GM23338 (cell line): ENCODE measurements at regions not wholly inside any gene's neighbourhood (a gene's known extent, or its start where the extent isn't known, plus 50 kb on each side); places are given as distances from the start of the nearest gene placed in this dataset.

ENCODE experiments used
- CREB1 ChIP-seq: fragments of 250-450 bp; sonication (Bioruptor Pico); IDR thresholded peaks from 2 replicates; pipeline ENCODE4 v1.5.0; 2020; ENCODE audit warnings: low read depth, mild to moderate bottlenecking, moderate library complexity
- EZH2 ChIP-seq: fragments of 200-600 bp; sonication (generic); IDR thresholded peaks from one replicate; pipeline ENCODE4 v1.8.0; 2017; ENCODE audit warnings: antibody characterized with exemption, mild to moderate bottlenecking, low read depth; ENCODE audit not compliant: unreplicated experiment
- EZH2phosphoT487 ChIP-seq: fragments of 200-600 bp; sonication (generic); IDR thresholded peaks from one replicate; pipeline ENCODE4 v1.8.1; 2018; ENCODE audit warnings: antibody characterized with exemption; ENCODE audit not compliant: unreplicated experiment
- JUNB ChIP-seq: IDR thresholded peaks from one replicate; pipeline ENCODE4 v1.6.1; 2016; ENCODE audit warnings: antibody characterized with exemption; ENCODE audit not compliant: unreplicated experiment
- NANOG ChIP-seq: IDR thresholded peaks from 2 replicates; pipeline ENCODE4 v1.6.1; 2016; ENCODE audit warnings: antibody characterized with exemption, borderline replicate concordance
- POLR2AphosphoS5 ChIP-seq: IDR thresholded peaks from 2 replicates; pipeline ENCODE4 v1.6.1; 2016; ENCODE audit warnings: antibody characterized with exemption, low read depth
- STAT1 ChIP-seq: IDR thresholded peaks from one replicate; pipeline ENCODE4 v1.6.1; 2016; ENCODE audit warnings: antibody characterized with exemption; ENCODE audit not compliant: unreplicated experiment
- ZNF114 ChIP-seq: fragments of 250-450 bp; sonication (Bioruptor Pico); IDR thresholded peaks from 2 replicates; pipeline ENCODE4 v1.5.0; 2020; ENCODE audit warnings: mild to moderate bottlenecking, moderate library complexity
- ZNF331 ChIP-seq: fragments of 250-450 bp; sonication (Bioruptor Pico); IDR thresholded peaks from 2 replicates; pipeline ENCODE4 v1.5.0; 2020; ENCODE audit warnings: low read depth, mild to moderate bottlenecking, moderate library complexity
- TF ChIP-seq, protein P1 (sequence below), 2 experiments: fragments of 200-600 bp in 1 of 2; sonication (generic) in 1 of 2; conservative IDR thresholded peaks; 2 replicates each; pipeline versions ENCODE4 v1.5.1 to v1.6.1; 2016 to 2017; ENCODE audit warnings: antibody characterized with exemption in 2 of 2, low read depth in 2 of 2, mild to moderate bottlenecking in 2 of 2, moderate library complexity in 1 of 2
- TF ChIP-seq, protein P2 (sequence below): IDR thresholded peaks from one replicate; pipeline ENCODE4 v1.6.1; 2018; ENCODE audit warnings: antibody characterized with exemption; ENCODE audit not compliant: unreplicated experiment
- TF ChIP-seq, protein P3 (sequence below): IDR thresholded peaks from 2 replicates; pipeline ENCODE4 v1.6.1; 2016; ENCODE audit warnings: antibody characterized with exemption

DNA sequence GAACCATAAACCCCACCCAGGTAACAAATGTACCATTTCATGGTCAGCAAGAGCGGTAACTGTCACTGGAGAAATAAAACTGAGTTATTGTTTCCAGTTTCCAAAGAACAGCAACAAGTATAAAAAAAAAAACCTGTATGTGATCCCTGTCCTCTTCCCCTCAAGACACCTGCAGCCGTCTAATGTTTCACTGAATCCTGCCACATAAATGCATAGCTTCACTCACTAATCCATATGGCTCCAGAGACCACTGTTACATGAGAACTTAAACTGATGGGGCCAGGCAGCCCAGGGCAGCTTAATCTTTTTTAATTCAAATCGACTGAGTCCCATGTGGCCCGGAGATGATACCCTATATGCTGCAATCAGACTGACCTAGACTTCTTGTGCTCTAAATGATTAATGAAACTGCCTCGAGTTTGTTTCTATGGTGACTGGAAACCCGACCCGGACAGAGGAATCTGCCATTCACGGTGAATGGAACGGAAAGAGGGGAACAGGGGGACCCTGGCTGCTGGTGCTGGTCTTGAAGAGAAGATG, 60.9 kb upstream of the SIX2 start:
- TF ChIP-seq, protein P1, sequence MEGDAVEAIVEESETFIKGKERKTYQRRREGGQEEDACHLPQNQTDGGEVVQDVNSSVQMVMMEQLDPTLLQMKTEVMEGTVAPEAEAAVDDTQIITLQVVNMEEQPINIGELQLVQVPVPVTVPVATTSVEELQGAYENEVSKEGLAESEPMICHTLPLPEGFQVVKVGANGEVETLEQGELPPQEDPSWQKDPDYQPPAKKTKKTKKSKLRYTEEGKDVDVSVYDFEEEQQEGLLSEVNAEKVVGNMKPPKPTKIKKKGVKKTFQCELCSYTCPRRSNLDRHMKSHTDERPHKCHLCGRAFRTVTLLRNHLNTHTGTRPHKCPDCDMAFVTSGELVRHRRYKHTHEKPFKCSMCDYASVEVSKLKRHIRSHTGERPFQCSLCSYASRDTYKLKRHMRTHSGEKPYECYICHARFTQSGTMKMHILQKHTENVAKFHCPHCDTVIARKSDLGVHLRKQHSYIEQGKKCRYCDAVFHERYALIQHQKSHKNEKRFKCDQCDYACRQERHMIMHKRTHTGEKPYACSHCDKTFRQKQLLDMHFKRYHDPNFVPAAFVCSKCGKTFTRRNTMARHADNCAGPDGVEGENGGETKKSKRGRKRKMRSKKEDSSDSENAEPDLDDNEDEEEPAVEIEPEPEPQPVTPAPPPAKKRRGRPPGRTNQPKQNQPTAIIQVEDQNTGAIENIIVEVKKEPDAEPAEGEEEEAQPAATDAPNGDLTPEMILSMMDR (conservative IDR thresholded peaks at IDR 0.05; ENCODE audit: low read depth in 2 of 2): no peak
- no peak for TF ChIP-seq POLR2AphosphoS5
- no peak for TF ChIP-seq NANOG
- no peak for TF ChIP-seq EZH2phosphoT487
- TF ChIP-seq EZH2: no peak
- no peak for TF ChIP-seq CREB1
- TF ChIP-seq, protein P2, sequence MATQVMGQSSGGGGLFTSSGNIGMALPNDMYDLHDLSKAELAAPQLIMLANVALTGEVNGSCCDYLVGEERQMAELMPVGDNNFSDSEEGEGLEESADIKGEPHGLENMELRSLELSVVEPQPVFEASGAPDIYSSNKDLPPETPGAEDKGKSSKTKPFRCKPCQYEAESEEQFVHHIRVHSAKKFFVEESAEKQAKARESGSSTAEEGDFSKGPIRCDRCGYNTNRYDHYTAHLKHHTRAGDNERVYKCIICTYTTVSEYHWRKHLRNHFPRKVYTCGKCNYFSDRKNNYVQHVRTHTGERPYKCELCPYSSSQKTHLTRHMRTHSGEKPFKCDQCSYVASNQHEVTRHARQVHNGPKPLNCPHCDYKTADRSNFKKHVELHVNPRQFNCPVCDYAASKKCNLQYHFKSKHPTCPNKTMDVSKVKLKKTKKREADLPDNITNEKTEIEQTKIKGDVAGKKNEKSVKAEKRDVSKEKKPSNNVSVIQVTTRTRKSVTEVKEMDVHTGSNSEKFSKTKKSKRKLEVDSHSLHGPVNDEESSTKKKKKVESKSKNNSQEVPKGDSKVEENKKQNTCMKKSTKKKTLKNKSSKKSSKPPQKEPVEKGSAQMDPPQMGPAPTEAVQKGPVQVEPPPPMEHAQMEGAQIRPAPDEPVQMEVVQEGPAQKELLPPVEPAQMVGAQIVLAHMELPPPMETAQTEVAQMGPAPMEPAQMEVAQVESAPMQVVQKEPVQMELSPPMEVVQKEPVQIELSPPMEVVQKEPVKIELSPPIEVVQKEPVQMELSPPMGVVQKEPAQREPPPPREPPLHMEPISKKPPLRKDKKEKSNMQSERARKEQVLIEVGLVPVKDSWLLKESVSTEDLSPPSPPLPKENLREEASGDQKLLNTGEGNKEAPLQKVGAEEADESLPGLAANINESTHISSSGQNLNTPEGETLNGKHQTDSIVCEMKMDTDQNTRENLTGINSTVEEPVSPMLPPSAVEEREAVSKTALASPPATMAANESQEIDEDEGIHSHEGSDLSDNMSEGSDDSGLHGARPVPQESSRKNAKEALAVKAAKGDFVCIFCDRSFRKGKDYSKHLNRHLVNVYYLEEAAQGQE: no peak
- TF ChIP-seq, protein P3, sequence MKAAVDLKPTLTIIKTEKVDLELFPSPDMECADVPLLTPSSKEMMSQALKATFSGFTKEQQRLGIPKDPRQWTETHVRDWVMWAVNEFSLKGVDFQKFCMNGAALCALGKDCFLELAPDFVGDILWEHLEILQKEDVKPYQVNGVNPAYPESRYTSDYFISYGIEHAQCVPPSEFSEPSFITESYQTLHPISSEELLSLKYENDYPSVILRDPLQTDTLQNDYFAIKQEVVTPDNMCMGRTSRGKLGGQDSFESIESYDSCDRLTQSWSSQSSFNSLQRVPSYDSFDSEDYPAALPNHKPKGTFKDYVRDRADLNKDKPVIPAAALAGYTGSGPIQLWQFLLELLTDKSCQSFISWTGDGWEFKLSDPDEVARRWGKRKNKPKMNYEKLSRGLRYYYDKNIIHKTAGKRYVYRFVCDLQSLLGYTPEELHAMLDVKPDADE: no peak
- no peak for TF ChIP-seq ZNF114 (CRISPR knock-in tag)
- no peak for TF ChIP-seq JUNB
- TF ChIP-seq ZNF331 (CRISPR knock-in tag): no peak
- no peak for TF ChIP-seq STAT1
